K562 (cell line): ENCODE measurements at regions not wholly inside any gene's neighbourhood (a gene's known extent, or its start where the extent isn't known, plus 50 kb on each side); places are given as distances from the start of the nearest gene placed in this dataset.

Experiments used
- ATAC-seq: fragments of 200-7000 bp; cut with Tn5 transposase; 3 replicates; pipeline ENCODE4 v1.9.1; 2020; ENCODE audit warnings: moderate library complexity
- BruUV-seq: library from RNA; stranded (reverse); fragments of 400-500 nt; replicated peaks from 2 replicates; lab custom pipeline; 2021; lab: Mats Ljungman, UMichigan
- CTCF ChIA-PET: fragments of 300-600 bp; formaldehyde crosslinking; extraction: SDS; loops from one replicate; lab custom pipeline; 2021; ENCODE audit warnings: low intra/inter-chr PET ratio; lab: Yijun Ruan, JAX
- POLR2A ChIA-PET: fragments of 300-600, 350-650 bp; sonication (Branson Sonifier 250); formaldehyde crosslinking; extraction: SDS; loops from one replicate; lab custom pipeline; 2021; ENCODE audit warnings: antibody characterized with exemption, inconsistent platforms; lab: Yijun Ruan, JAX
- DNase-seq, 4 experiments: peaks; one replicate each; pipeline versions ENCODE4 v3.0.0 to v3.0.0-alpha.2; 2011 to 2018; ENCODE audit warnings: low spot score in 3 of 4, mixed read lengths in 3 of 4; ENCODE audit errors: extremely low read depth in 1 of 4
- FAIRE-seq: peaks from 2 replicates; lab custom pipeline; 2011; peaks lifted over from hg19 to GRCh38; lab: Jason Lieb, UNC
- H2AFZ ChIP-seq: 2 replicates; pipeline ENCODE4 v1.6.0; 2011; ENCODE audit warnings: low read depth, low read length, control low read depth, inconsistent platforms
- H3K27ac ChIP-seq: fragments of 200-600 bp; 3 replicates; pipeline ENCODE4 v1.8.0; 2011; ENCODE audit warnings: low read depth, mild to moderate bottlenecking, control low read depth, inconsistent platforms, low read length, moderate library complexity, mixed read lengths; ENCODE audit errors: extremely low read depth
- H3K27me3 ChIP-seq, 2 experiments: fragments of 300-600 bp in 1 of 2; 2 replicates in 1 of 2; 3 replicates in 1 of 2; pipeline versions ENCODE4 v1.6.0 to v1.8.0; 2011; ENCODE audit warnings: inconsistent platforms in 2 of 2, low read length in 2 of 2, mild to moderate bottlenecking in 1 of 2, mixed read lengths in 1 of 2, moderate library complexity in 1 of 2; ENCODE audit not compliant: control insufficient read depth in 2 of 2, insufficient read depth in 2 of 2
- H3K36me3 ChIP-seq: fragments of 300-600 bp; 3 replicates; pipeline ENCODE4 v1.8.0; 2011; ENCODE audit warnings: mild to moderate bottlenecking, low read length, inconsistent platforms; ENCODE audit not compliant: control insufficient read depth, insufficient read depth
- H3K4me1 ChIP-seq, 2 experiments: fragments of 200-600 bp in 1 of 2; replicated peaks in 1 of 2; 2 replicates in 1 of 2; 3 replicates in 1 of 2; pipeline versions ENCODE4 v1.5.1 to v1.8.0; 2011; ENCODE audit warnings: inconsistent platforms in 2 of 2, low read length in 2 of 2, mild to moderate bottlenecking in 1 of 2, mixed read lengths in 1 of 2, moderate library complexity in 1 of 2; ENCODE audit not compliant: control insufficient read depth in 2 of 2, insufficient read depth in 2 of 2
- H3K4me2 ChIP-seq: 2 replicates; pipeline ENCODE4 v1.6.1; 2011; ENCODE audit warnings: low read length, control low read depth, inconsistent platforms, mixed read lengths; ENCODE audit not compliant: insufficient read depth
- H3K4me3 ChIP-seq: fragments of 200-600 bp; sonication (generic), shearing (Covaris generic); 2 replicates; pipeline ENCODE4 v1.5.1; 2016; ENCODE audit warnings: control low read depth, inconsistent platforms
- H3K79me2 ChIP-seq: fragments of 200-600 bp; 3 replicates; pipeline ENCODE4 v1.8.0; 2011; ENCODE audit warnings: low read length, inconsistent platforms; ENCODE audit not compliant: control insufficient read depth, insufficient read depth
- H3K9ac ChIP-seq, 2 experiments: 2 replicates each; pipeline versions ENCODE4 v1.6.0 to v1.6.1; 2011; ENCODE audit warnings: low read depth in 2 of 2, low read length in 2 of 2, control low read depth in 1 of 2, inconsistent platforms in 1 of 2, mild to moderate bottlenecking in 1 of 2, mixed read lengths in 1 of 2; ENCODE audit not compliant: insufficient read depth in 1 of 2
- H3K9me1 ChIP-seq: one replicate; pipeline ENCODE4 v1.6.0; 2011; ENCODE audit warnings: inconsistent platforms, mild to moderate bottlenecking, low read length, moderate library complexity; ENCODE audit not compliant: control insufficient read depth, insufficient read depth
- H3K9me3 ChIP-seq: replicated peaks from 2 replicates; pipeline ENCODE4 v1.5.1; 2011; ENCODE audit warnings: low read depth, low read length, inconsistent platforms; ENCODE audit not compliant: control insufficient read depth, insufficient read depth
- H4K20me1 ChIP-seq: replicated peaks from 2 replicates; pipeline ENCODE4 v1.6.1; 2011; ENCODE audit warnings: low read length, inconsistent platforms, mixed read lengths; ENCODE audit not compliant: control insufficient read depth, insufficient read depth
- BMI1 ChIP-seq: fragments of 150-350 bp; IDR thresholded peaks from 2 replicates; pipeline ENCODE4 v1.6.1; 2014; ENCODE audit warnings: low read length
- CTBP1 ChIP-seq: fragments of 450-650 bp; IDR thresholded peaks from 2 replicates; pipeline ENCODE4 v1.6.1; 2016; ENCODE audit warnings: borderline replicate concordance
- MCM2 ChIP-seq: fragments of 450-650 bp; IDR thresholded peaks from 2 replicates; pipeline ENCODE4 v1.6.1; 2017; ENCODE audit warnings: low read depth, mild to moderate bottlenecking
- ZNF165 ChIP-seq: fragments of 250-450 bp; sonication (Bioruptor Pico); IDR thresholded peaks from 2 replicates; pipeline ENCODE4 v1.4.0; 2020; ENCODE audit warnings: borderline replicate concordance
- WGBS: fragments of 100-300 bp; shearing (Covaris generic); methylation state at CpG from one replicate; pipeline ENCODE4 v1.1.6; 2016; ENCODE audit warnings: low coverage, mixed read lengths; ENCODE audit not compliant: insufficient coverage; ENCODE audit errors: missing lambda C conversion rate; 5-methylcytosine and 5-hydroxymethylcytosine counted together
- in situ Hi-C: fragments of 300-500 bp; cut with MboI; formaldehyde crosslinking; loops from 4 replicates; pipeline ENCODE4 v1.15.0; 2018; ENCODE audit warnings: inconsistent platforms, mixed read lengths
- intact Hi-C: fragments of 100-400 bp; cut with micrococcal nuclease; formaldehyde crosslinking; loops from 2 replicates; pipeline ENCODE4 v1.14.2; 2022
- TF ChIP-seq, protein P1 (sequence below): fragments of 450-650 bp; IDR thresholded peaks from 2 replicates; pipeline ENCODE4 v1.7.0; 2016; ENCODE audit warnings: borderline replicate concordance
- TF ChIP-seq, protein P2 (sequence below): sonication (generic); formaldehyde crosslinking; IDR thresholded peaks from 2 replicates; pipeline ENCODE4 v1.8.0; 2022; ENCODE audit warnings: mild to moderate bottlenecking, missing genetic modification reagents, borderline replicate concordance
- TF ChIP-seq, protein P3 (sequence below), 2 experiments: fragments of 150-350 bp in 1 of 2; IDR thresholded peaks; 2 replicates each; pipeline ENCODE4 v1.6.1; 2012 to 2016; ENCODE audit warnings: low read depth in 2 of 2, low read length in 2 of 2, mild to moderate bottlenecking in 1 of 2, moderate library complexity in 1 of 2

DNA sequence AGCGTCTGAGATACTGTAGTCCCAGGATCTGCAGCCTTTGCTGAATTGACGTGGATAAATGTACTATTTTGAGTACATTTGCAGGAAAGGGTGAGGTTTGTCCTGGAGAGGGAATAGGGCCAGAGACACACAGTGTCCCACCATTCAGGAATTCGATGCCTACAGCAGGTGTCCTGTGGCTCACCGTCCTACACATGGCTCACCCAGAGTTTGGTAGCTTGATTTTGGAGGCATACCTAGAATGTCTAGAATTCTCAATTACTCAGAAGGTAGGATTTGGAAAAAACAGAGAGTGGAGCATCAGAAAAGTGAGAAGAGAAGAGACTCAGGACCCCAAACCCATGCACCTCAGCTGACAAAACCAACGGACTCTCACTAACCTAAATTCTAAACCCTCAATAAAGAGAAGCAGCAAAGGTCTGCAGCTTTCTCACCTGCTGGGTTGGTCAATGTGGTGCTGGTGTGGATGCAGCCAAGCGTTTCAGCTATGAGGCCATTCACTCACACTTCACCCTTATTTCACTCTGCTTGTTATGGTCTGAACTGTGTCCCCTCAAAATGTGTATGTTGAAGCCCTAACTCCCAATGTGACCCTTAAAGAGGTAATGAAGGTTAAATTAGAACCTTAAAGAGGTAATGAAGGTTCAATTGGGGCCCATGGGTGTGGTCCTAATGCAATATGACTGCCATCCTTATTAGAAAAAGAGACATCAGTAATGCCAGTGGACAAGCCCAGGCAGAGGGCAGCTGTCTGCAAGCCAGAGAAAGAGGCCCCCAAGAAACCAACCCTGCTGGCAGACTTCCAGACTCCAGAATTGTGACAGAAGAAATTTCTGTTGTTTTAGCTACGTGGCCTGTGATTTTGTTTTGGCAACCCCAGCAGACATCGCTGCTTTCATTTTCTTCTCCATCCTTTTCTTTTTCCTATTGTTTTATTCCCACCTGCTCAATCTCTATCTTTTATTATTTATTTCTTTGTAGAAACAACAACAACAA lies 187.8 kb downstream of the SNX19 start:
- H3K4me3 ChIP-seq: no peak overlapping the region
- H3K4me1 ChIP-seq: no peaks in the 10 kb centered on the region
- no peak overlapping the region for H3K27ac ChIP-seq
- CTCF ChIA-PET: no interaction called here
- no peak overlapping the region for H2AFZ ChIP-seq
- POLR2A ChIA-PET: no interaction called here
- in situ Hi-C loops (no loop called here), intact Hi-C loops (no loop called here)
- TF ChIP-seq, protein P1, sequence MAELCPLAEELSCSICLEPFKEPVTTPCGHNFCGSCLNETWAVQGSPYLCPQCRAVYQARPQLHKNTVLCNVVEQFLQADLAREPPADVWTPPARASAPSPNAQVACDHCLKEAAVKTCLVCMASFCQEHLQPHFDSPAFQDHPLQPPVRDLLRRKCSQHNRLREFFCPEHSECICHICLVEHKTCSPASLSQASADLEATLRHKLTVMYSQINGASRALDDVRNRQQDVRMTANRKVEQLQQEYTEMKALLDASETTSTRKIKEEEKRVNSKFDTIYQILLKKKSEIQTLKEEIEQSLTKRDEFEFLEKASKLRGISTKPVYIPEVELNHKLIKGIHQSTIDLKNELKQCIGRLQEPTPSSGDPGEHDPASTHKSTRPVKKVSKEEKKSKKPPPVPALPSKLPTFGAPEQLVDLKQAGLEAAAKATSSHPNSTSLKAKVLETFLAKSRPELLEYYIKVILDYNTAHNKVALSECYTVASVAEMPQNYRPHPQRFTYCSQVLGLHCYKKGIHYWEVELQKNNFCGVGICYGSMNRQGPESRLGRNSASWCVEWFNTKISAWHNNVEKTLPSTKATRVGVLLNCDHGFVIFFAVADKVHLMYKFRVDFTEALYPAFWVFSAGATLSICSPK: no peak
- no peak overlapping the region for H3K9ac ChIP-seq
- BruUV-seq: no TSS peak
- DNase-seq: no peak
- FAIRE-seq: no peak
- no peaks in the 10 kb centered on the region for H4K20me1 ChIP-seq
- H3K79me2 ChIP-seq: no peaks in the 10 kb centered on the region
- no peaks in the 10 kb centered on the region for H3K9me1 ChIP-seq
- no peaks in the 10 kb centered on the region for H3K9me3 ChIP-seq
- no peaks in the 10 kb centered on the region for H3K36me3 ChIP-seq
- H3K27me3 ChIP-seq: no peaks in the 10 kb centered on the region; a peak in 1 of 5 replicates
- WGBS: 0% methylated on average over 8 of the region's 8 CpGs
- no peak overlapping the region for H3K4me2 ChIP-seq
- ATAC-seq: no peak

DNA sequence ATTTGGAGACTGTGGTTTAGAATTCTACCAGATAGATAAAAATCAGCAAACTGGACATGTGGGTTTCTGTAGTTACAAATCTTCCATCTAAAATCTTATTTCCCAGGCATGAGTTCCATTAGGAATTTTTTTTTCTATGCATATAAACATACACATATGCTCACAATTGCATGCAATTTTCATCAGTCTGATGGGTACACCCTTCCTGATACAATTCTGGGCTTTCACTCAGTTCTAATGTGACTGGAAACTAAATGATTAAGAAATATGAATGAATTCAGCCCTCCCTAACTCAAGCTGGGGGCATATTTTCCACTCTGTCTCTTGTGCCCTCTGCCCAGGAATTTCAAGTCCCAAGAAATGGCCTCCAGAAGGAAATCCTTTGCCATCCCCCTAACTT lies 187.1 kb downstream of the SNX19 start:
- no peak overlapping the region for H3K9ac ChIP-seq
- CTCF ChIA-PET: no interaction called here
- no TSS peak for BruUV-seq
- H3K4me3 ChIP-seq: no peak overlapping the region
- H2AFZ ChIP-seq: no peak overlapping the region
- H4K20me1 ChIP-seq: no peaks in the 10 kb centered on the region
- H3K36me3 ChIP-seq: no peaks in the 10 kb centered on the region
- FAIRE-seq: no peak
- POLR2A ChIA-PET: no interaction called here
- no peak overlapping the region for H3K4me2 ChIP-seq
- DNase-seq: no peak
- no peaks in the 10 kb centered on the region for H3K9me1 ChIP-seq
- no peaks in the 10 kb centered on the region; a peak in 1 of 5 replicates for H3K27me3 ChIP-seq
- in situ Hi-C loops (no loop called here), intact Hi-C loops (no loop called here)
- no peaks in the 10 kb centered on the region for H3K79me2 ChIP-seq
- no peak overlapping the region for H3K27ac ChIP-seq
- no peaks in the 10 kb centered on the region for H3K4me1 ChIP-seq
- no peaks in the 10 kb centered on the region for H3K9me3 ChIP-seq
- ATAC-seq: no peak
- TF ChIP-seq, protein P2, sequence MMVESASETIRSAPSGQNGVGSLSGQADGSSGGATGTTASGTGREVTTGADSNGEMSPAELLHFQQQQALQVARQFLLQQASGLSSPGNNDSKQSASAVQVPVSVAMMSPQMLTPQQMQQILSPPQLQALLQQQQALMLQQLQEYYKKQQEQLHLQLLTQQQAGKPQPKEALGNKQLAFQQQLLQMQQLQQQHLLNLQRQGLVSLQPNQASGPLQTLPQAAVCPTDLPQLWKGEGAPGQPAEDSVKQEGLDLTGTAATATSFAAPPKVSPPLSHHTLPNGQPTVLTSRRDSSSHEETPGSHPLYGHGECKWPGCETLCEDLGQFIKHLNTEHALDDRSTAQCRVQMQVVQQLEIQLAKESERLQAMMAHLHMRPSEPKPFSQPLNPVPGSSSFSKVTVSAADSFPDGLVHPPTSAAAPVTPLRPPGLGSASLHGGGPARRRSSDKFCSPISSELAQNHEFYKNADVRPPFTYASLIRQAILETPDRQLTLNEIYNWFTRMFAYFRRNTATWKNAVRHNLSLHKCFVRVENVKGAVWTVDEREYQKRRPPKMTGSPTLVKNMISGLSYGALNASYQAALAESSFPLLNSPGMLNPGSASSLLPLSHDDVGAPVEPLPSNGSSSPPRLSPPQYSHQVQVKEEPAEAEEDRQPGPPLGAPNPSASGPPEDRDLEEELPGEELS (CRISPR knock-in tag): no peak
- TF ChIP-seq, protein P3, sequence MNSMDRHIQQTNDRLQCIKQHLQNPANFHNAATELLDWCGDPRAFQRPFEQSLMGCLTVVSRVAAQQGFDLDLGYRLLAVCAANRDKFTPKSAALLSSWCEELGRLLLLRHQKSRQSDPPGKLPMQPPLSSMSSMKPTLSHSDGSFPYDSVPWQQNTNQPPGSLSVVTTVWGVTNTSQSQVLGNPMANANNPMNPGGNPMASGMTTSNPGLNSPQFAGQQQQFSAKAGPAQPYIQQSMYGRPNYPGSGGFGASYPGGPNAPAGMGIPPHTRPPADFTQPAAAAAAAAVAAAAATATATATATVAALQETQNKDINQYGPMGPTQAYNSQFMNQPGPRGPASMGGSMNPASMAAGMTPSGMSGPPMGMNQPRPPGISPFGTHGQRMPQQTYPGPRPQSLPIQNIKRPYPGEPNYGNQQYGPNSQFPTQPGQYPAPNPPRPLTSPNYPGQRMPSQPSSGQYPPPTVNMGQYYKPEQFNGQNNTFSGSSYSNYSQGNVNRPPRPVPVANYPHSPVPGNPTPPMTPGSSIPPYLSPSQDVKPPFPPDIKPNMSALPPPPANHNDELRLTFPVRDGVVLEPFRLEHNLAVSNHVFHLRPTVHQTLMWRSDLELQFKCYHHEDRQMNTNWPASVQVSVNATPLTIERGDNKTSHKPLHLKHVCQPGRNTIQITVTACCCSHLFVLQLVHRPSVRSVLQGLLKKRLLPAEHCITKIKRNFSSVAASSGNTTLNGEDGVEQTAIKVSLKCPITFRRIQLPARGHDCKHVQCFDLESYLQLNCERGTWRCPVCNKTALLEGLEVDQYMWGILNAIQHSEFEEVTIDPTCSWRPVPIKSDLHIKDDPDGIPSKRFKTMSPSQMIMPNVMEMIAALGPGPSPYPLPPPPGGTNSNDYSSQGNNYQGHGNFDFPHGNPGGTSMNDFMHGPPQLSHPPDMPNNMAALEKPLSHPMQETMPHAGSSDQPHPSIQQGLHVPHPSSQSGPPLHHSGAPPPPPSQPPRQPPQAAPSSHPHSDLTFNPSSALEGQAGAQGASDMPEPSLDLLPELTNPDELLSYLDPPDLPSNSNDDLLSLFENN (IDR thresholded peaks at IDR 0.05; ENCODE audit: low read depth in 2 of 2, low read length in 2 of 2): no peak
- TF ChIP-seq CTBP1 (no peak), MCM2 (no peak), BMI1 (no peak), ZNF165 (CRISPR knock-in tag) (no peak)
